Medulla oblongata (tissue), 1 donor: ENCODE measurements at regions not wholly inside any gene's neighbourhood (a gene's known extent, or its start where the extent isn't known, plus 50 kb on each side); places are given as distances from the start of the nearest gene placed in this dataset.

Experiments
- DNase-seq: peaks from one replicate; pipeline ENCODE4 v3.0.0-alpha.2; 2015; ENCODE audit errors: extremely low spot score

DNA sequence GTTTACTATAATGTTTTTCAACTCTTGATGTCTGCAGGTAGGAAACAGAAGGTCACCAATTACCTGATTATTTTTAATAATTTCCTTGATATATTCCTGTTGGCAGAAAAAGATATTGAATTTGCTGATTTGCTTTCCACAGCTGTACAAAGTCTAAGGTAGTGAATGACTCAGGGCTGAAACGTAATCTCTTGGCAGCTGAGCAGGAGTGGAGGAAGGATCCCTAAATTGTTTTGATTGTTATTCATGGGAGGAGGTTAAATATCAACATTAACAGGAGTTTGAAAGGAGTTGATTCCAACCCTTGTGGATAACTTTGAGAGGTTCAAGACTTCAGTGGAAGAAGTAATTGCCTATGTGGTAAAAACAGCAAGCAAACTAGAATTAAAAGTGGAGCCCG lies 345.2 kb upstream of the SLC8A1 start:
- DNase-seq = no peak

DNA sequence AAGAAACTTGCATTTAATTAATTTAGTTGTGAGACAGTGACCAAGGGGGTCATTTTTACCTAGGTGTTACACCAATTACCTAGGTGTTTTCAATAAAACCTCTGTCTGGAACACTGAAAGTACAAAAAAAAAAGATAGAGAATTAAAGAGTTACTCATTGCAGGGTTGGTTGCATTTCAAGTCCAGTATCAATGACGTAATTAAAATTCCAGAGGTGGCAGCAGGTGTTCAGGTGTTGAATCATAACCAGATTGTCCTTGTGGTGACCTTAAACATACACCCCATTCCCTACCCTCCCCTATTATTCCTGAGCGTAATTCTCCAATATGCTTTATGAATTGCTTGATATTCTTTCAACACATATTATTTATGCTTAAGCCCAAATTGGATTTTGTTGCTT lies 352.0 kb upstream of the SLC8A1 start:
- no peak for DNase-seq

DNA sequence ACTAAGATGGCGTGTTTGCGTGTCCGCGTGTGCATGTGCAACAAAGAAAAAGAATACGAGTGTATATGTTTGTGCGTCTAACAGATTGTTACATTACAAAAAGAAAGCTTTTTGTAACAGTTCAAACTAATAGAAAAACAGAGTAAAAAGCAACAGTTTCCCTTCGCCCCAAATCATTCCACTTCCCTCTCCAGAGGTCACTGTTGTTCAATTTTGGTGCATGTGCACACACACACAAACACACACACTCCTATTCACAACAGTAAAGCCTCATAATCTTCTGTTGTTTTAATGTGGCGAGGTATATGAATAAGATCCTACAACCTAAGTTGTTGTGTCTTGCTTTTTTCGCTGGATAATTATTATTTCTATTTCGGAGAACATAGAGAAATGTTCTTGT lies 357.3 kb upstream of the SLC8A1 start:
- no peak for DNase-seq

GRCh38 chr2:40814616-40815015 lies 362.7 kb upstream of the SLC8A1 start:
- no peak for DNase-seq

GRCh38 chr2:40820319-40820718 lies 368.4 kb upstream of the SLC8A1 start:
- no peak for DNase-seq

DNA sequence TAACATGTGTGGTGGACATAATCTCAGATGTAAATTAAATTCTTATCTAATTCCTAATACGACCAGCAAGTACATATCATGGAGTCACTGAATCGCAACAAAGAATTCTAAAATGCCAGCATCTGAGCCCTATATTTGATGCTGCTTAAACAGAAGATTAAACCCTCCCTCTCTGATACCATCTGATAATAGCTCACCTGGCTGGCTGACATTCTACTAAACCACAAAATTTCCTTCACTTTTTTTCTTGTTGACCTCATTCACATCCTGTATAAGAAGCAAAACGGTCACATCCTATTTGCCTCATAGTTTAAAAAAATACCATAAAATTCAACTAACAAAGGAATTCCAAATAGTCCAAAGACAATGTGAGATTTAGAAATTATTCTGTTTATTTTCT lies 371.6 kb upstream of the SLC8A1 start:
- DNase-seq = no peak

DNA sequence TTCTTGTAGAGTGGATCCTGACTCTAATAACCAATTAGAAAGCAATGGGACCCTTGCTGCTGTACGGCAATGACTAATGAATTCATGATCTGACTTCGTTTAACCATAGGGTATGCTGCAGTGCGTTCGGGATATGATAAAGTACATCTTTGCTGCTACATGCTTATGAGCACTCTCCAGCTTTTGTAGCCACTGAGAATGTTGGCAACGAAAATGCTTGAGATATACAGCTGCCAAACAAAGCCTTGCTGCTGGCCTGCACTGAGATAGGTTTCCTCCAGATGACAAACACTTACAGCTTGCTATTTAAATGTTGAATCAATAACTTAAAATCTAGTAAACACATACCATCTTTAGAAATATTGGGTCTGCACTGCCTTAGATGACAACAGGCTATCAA lies 372.4 kb upstream of the SLC8A1 start:
- DNase-seq = no peak

DNA sequence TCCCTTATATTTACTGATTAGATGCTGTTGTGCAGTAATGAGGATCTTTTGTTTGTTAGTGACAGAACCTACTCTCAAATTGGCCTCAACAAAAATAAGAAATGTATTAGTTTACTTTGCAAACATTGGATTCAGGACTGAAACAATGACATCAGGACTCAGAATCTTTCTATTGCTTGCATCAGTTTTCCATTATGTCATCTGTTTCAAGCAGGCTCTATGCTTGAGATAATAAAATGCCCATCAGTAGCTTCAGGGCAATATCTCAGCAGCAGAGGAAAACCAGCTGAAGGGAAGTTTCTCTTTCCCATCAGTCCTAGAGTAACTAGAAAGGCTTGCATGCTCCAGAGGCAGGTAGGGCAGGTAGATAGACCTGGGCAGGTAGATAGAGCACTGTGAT lies 375.5 kb upstream of the SLC8A1 start:
- DNase-seq = no peak

DNA sequence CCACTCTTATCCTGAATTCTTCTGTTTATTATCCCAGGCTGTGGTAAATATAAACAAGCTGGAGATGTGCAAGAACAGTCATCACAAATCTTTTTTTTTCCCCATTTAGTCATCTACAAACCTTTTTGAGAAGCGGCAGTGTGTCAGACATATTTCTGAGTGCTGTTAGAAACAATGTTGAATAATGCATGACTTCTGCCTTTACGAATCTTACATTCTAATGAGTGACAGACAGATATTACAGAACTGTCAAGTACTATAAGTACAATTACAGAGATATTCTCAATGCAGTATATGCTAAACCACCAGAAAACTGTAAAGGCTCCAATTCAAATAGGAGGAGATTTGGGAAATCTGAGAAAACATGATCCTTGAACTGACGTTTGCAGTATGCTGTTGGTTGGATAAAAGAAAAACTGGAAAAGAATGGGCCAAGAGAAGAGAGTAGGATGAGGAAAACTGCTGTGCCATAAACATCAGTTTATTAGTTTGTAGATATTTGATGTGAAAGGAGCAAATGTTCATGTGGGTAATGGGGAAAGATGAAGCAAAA lies 379.5 kb upstream of the SLC8A1 start:
- DNase-seq = no peak

DNA sequence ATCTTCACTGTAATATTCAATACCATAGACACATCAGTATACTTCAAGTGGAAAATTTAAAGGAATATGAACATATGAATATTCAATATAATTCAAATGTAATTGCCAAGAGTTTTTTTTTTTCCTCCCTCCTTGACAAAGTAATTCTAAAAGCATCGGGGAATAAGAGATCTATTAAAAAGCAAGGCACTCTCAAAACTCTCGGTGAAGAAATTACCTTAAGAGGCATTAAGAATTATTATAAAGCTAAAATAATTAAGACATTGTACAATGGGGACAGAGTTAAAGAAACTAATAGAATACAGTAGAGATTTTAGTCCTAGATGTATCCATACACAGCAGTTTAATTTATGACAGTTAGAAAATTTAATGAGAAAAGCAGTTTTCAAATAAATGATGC lies 390.0 kb upstream of the SLC8A1 start:
- DNase-seq = no peak

GRCh38 chr2:40844353-40845277 lies 392.7 kb upstream of the SLC8A1 start:
- DNase-seq = no peak

DNA sequence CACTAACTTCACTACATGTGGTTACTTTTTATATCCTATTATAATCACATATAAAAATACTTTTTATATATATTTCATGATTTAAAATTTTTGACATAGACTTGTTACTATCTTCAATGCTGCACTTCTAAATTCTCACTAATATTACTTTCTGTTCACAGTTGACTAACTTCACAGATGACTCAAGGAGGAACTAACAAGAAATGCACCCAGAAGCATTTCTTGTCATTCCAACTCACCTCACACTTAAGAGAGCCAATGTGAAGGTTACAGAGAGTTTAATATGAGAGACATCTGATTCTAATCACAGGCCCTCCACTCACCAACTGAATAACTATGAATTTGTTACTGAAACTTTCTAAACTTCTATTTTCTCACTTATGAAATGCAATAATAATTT lies 399.8 kb upstream of the SLC8A1 start:
- no peak for DNase-seq

- no peak for DNase-seq
Measured at GRCh38 chr2:40859617-40860016, 407.7 kb upstream of the SLC8A1 start.

DNA sequence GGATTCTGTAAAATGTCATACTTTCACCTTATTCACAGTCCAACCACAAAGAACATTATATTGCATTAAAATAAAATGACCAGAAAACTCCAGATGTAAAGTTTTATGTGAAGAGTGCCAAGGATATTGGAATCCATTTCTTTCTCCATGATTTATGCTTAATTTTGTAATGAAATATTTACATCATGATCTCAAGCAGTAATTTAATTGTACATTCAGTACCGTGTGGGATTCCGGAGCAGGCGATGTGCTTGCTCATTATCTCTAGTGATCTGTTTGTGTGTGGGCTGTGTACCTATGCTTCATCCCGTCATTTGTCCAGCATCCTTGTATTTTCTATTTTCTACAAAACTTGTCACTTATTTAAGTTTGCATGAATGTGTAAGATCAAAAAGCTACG lies 415.9 kb upstream of the SLC8A1 start:
- DNase-seq = no peak

- DNase-seq = no peak
Measured at GRCh38 chr2:40872580-40872979, 420.7 kb upstream of the SLC8A1 start.

DNA sequence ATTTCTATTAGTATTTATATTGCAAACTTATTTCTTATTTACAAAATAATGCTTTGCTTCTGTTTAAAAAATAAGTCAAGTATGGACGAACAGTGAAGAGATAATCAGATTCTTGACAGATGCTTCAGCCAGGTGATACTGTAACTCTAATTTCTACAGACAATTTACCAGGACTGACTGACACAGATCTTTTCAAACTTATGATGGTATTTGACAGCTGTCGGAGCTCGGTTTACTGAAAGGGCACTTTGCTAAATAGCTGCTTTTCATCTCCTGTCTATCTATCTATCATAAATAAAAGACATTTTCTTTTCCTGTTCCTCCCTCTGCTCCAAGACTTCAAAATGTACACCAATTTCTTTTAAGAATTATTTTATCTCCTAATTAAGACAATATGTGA lies 422.5 kb upstream of the SLC8A1 start:
- DNase-seq = no peak

- DNase-seq = no peak
Measured at GRCh38 chr2:40877734-40878288, 425.9 kb upstream of the SLC8A1 start.

- no peak for DNase-seq
Measured at GRCh38 chr2:40879305-40879704, 427.4 kb upstream of the SLC8A1 start.

DNA sequence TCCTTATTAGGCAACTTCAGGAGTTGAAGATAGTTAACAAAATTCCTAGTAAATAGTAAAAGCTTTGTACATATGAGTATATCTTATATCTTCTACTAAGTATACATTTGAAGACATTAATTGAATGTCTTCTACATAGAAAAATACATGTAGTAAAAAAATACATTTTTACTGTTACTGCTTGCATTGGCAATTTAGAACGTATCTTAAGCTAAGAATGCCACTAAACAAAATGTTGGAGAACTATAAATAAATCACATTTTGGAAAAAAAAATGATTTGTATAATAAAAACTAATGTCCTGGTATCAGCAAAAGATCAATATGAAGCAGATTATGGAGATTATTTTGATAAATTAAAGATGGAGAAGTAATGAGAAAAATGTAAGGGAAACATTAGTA lies 434.2 kb upstream of the SLC8A1 start:
- no peak for DNase-seq

DNA sequence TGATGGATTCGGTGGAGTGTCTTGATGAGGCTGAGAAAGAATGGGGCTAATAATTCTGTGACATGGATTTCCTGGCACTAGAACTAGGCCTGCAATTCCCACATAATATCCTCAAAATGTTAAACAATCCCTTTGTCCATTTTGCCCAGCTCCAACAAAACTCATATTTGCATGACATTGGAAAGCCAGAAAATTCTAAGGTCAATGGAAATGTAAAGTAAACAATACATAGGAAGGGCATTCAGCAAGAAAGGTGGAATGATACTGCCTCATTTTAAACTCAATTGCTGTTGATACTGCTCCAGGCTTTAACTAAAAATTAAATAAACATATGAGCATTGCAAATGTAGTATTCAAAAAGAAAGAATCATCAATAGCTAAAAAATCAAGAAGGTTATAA lies 434.8 kb upstream of the SLC8A1 start:
- no peak for DNase-seq

DNA sequence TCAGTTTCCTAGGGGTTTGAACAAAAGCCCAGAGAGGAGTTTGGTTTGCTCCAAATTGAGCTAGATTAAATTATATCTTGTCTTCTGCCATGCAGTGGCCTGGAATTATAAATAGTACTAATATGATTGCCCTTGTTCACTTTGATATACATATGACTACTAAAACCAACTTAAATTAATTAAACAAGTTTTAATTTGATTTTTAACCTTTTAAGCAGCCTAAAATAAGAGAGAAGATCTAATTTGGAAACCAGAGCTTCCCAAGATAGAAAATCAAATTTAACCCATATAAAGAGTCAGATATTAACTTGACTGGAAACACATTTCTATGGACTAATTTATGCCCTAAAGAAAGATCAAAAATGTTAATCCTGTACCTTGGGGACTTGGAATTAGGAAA lies 444.5 kb upstream of the SLC8A1 start:
- no peak for DNase-seq

GRCh38 chr2:40914666-40915065 lies 462.8 kb upstream of the SLC8A1 start:
- DNase-seq = no peak

GRCh38 chr2:40915651-40916050 lies 463.8 kb upstream of the SLC8A1 start:
- DNase-seq = no peak
